OCI-LY1 (cell line): ENCODE measurements at regions not wholly inside any gene's neighbourhood (a gene's known extent, or its start where the extent isn't known, plus 50 kb on each side); places are given as distances from the start of the nearest gene placed in this dataset.

ENCODE experiments used
- CTCF ChIP-seq: fragments of 200-600 bp; sonication (generic), shearing (Covaris generic); IDR thresholded peaks from 2 replicates; pipeline ENCODE4 v1.5.1; 2017; ENCODE audit warnings: mild to moderate bottlenecking, antibody characterized with exemption, low read length, moderate library complexity, mixed read lengths
- EZH2 ChIP-seq: fragments of 200-600 bp; sonication (generic), shearing (Covaris generic); IDR thresholded peaks from 2 replicates; pipeline ENCODE4 v1.8.0; 2017; ENCODE audit warnings: borderline replicate concordance, mixed run types, mild to moderate bottlenecking, antibody characterized with exemption, low read length, moderate library complexity, mixed read lengths

GRCh38 chr13:76335463-76335862 lies 550.7 kb downstream of the KCTD12 start:
- TF ChIP-seq CTCF (no peak), EZH2 (no peak)
